ENCODE measurements at regions not wholly inside any gene's neighbourhood (a gene's known extent, or its start where the extent isn't known, plus 50 kb on each side); places are given as distances from the start of the nearest gene placed in this dataset.

DNA sequence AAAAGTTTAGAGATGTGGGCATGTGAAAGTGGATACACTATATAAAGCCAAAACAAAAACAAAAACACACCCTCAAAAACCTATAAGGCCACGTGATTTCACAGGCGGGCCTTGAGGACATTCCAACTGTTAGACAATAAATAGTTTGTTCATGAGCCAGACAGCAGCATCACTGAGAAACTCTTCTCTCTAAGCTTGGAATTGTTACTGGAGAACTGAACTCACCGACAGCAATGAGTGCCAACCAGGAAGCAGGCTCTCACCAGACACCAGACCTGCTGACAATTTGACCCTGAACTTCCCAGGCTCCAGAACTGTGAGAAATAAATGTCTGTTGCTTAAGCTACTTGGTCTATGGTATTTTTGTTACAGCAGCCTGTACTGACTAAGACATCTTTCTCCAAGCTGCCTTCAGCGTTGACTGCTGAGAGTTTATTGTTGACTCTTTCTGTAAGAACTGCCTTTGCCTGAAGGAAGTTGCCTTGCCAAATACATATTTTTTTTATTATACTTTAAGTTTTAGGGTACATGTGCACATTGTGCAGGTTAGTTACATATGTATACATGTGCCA is 107.5 kb downstream of the EPDR1 start:
- H3K9ac ChIP-seq (ENCODE audit: low read depth, low read length, poor library complexity, severe bottlenecking), result no peak overlapping the region
- no peak for TF ChIP-seq EZH2phosphoT487 (IDR thresholded peaks at IDR 0.05; ENCODE audit: borderline replicate concordance)
- TF ChIP-seq, protein P1, sequence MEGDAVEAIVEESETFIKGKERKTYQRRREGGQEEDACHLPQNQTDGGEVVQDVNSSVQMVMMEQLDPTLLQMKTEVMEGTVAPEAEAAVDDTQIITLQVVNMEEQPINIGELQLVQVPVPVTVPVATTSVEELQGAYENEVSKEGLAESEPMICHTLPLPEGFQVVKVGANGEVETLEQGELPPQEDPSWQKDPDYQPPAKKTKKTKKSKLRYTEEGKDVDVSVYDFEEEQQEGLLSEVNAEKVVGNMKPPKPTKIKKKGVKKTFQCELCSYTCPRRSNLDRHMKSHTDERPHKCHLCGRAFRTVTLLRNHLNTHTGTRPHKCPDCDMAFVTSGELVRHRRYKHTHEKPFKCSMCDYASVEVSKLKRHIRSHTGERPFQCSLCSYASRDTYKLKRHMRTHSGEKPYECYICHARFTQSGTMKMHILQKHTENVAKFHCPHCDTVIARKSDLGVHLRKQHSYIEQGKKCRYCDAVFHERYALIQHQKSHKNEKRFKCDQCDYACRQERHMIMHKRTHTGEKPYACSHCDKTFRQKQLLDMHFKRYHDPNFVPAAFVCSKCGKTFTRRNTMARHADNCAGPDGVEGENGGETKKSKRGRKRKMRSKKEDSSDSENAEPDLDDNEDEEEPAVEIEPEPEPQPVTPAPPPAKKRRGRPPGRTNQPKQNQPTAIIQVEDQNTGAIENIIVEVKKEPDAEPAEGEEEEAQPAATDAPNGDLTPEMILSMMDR (conservative IDR thresholded peaks at IDR 0.05; ENCODE audit: low read length), result no peak
- no peaks in the 10 kb centered on the region for H3K27me3 ChIP-seq (ENCODE audit: insufficient read depth, low read length, poor library complexity, severe bottlenecking)
- H3K9me3 ChIP-seq (ENCODE audit: insufficient read depth, low read depth, low read length), result no peaks in the 10 kb centered on the region
- no peaks in the 10 kb centered on the region for H3K36me3 ChIP-seq (ENCODE audit: insufficient read depth, low read length)
- H3K4me3 ChIP-seq (ENCODE audit: low read length, poor library complexity, severe bottlenecking), result no peak overlapping the region
- H3K79me2 ChIP-seq (ENCODE audit: insufficient read depth, low read length), result no peaks in the 10 kb centered on the region
- no peaks in the 10 kb centered on the region for H4K20me1 ChIP-seq (ENCODE audit: insufficient read depth, low read length, poor library complexity, severe bottlenecking)
- H3K9me2 ChIP-seq (replicated peaks; ENCODE audit: low read depth, low read length), result no peaks in the 10 kb centered on the region
- no peaks in the 10 kb centered on the region for H3K4me1 ChIP-seq (ENCODE audit: insufficient read depth, low read length, poor library complexity, severe bottlenecking)
- no peak overlapping the region for H3K4me2 ChIP-seq (ENCODE audit: low read depth, low read length, poor library complexity, severe bottlenecking)
- H3F3A ChIP-seq (ENCODE audit: low read depth), result no peaks in the 10 kb centered on the region
- no peak overlapping the region for H2AFZ ChIP-seq (ENCODE audit: low read length)

DNA sequence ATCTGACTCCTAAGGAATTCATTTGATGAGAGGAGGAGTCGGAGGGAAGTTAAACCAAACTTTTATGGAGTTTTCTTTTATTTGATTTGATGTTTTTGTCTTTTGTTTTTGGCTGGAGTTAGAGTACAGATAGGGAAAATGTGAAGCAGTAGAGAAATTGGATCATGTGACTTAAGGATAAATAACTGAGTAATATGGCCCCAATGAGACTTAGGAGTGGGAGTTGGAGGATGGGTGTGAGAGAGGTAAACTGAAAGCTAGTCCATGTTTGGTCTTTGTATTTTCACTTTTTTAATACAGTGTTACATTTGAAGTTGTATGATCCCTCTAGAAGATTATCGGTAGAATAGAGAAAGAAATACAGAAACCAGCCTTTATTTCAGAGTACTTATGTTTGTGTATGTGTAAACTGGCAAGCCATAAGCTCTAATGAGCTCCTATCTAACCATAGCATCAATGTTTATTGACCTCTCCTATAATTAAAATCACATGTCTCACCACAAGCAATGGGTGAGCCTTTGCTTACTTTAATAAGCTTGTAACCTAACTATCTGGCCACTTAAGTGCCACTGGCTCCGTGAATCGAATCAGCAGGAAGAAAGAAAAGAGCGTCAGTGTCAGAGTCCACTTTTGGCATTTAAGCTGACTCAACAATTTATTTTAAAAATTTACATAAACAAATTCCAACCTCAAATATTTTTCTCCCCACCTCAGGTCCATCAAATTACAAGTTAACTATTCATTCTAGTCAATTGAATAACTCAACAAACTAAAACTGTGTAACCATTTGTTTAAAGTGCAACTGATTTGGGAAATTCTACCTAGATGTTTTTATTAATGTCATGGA is 113.8 kb downstream of the EPDR1 start:
- H3F3A ChIP-seq (ENCODE audit: low read depth), result no peaks in the 10 kb centered on the region
- H3K9ac ChIP-seq (ENCODE audit: low read depth, low read length, poor library complexity, severe bottlenecking), result no peak overlapping the region
- no peaks in the 10 kb centered on the region for H4K20me1 ChIP-seq (ENCODE audit: insufficient read depth, low read length, poor library complexity, severe bottlenecking)
- no peaks in the 10 kb centered on the region for H3K79me2 ChIP-seq (ENCODE audit: insufficient read depth, low read length)
- H3K9me3 ChIP-seq (ENCODE audit: insufficient read depth, low read depth, low read length), result no peaks in the 10 kb centered on the region
- no peaks in the 10 kb centered on the region for H3K9me2 ChIP-seq (replicated peaks; ENCODE audit: low read depth, low read length)
- no peaks in the 10 kb centered on the region for H3K36me3 ChIP-seq (ENCODE audit: insufficient read depth, low read length)
- no peak overlapping the region for H3K4me3 ChIP-seq (ENCODE audit: low read length, poor library complexity, severe bottlenecking)
- H2AFZ ChIP-seq (ENCODE audit: low read length), result no peak overlapping the region
- no peak overlapping the region for H3K4me2 ChIP-seq (ENCODE audit: low read depth, low read length, poor library complexity, severe bottlenecking)
- no peaks in the 10 kb centered on the region for H3K27me3 ChIP-seq (ENCODE audit: insufficient read depth, low read length, poor library complexity, severe bottlenecking)
- TF ChIP-seq, protein P1 (conservative IDR thresholded peaks at IDR 0.05; ENCODE audit: low read length), result no peak
- no peak for TF ChIP-seq EZH2phosphoT487 (IDR thresholded peaks at IDR 0.05; ENCODE audit: borderline replicate concordance)
- H3K4me1 ChIP-seq (ENCODE audit: insufficient read depth, low read length, poor library complexity, severe bottlenecking), result no peaks in the 10 kb centered on the region

DNA sequence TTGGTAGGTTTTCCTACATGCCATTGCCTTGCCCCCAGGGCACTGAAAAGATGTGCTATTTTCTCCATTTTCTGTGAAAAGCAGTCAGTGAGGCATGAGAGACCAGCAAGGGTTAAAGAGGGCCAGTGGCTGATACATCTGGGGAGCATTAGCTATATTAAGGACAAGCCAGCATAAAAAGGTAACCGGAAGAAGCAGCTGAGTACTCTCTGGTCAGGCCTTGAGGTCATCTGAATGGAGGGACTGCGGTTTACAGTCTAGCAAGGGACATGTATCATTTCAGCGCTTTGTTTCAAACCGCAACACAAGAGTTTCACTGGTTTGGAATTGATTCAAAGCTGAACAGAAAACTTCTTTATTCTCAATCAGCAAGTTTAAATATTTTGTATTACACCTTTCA is 120.4 kb downstream of the EPDR1 start:
- Histone ChIP-seq H3K9me2 (replicated peaks; ENCODE audit: low read depth, low read length) (no peaks in the 10 kb centered on the region), H2AFZ (ENCODE audit: low read length) (no peak overlapping the region), H4K20me1 (ENCODE audit: insufficient read depth, low read length, poor library complexity, severe bottlenecking) (no peaks in the 10 kb centered on the region), H3K79me2 (ENCODE audit: insufficient read depth, low read length) (no peaks in the 10 kb centered on the region), H3K4me3 (ENCODE audit: low read length, poor library complexity, severe bottlenecking) (no peak overlapping the region), H3K27me3 (ENCODE audit: insufficient read depth, low read length, poor library complexity, severe bottlenecking) (no peaks in the 10 kb centered on the region), H3K9me3 (ENCODE audit: insufficient read depth, low read depth, low read length) (no peaks in the 10 kb centered on the region), H3K4me1 (ENCODE audit: insufficient read depth, low read length, poor library complexity, severe bottlenecking) (no peaks in the 10 kb centered on the region), H3F3A (ENCODE audit: low read depth) (no peaks in the 10 kb centered on the region), H3K36me3 (ENCODE audit: insufficient read depth, low read length) (no peaks in the 10 kb centered on the region), H3K9ac (ENCODE audit: low read depth, low read length, poor library complexity, severe bottlenecking) (no peak overlapping the region), H3K4me2 (ENCODE audit: low read depth, low read length, poor library complexity, severe bottlenecking) (no peak overlapping the region)
- TF ChIP-seq, protein P1 (conservative IDR thresholded peaks at IDR 0.05; ENCODE audit: low read length), result no peak
